IMR-90 (cell line): ENCODE measurements at regions not wholly inside any gene's neighbourhood (a gene's known extent, or its start where the extent isn't known, plus 50 kb on each side); places are given as distances from the start of the nearest gene placed in this dataset.
A peak's percentile ranks its signal among the peaks of the same experiment; 100 is the strongest.

ENCODE experiments used
- ATAC-seq: fragments of 200-7000 bp; cut with Tn5 transposase; 2 replicates; pipeline ENCODE4 v1.9.1; 2020; ENCODE audit warnings: low read depth, mild to moderate bottlenecking, moderate library complexity
- BruUV-seq: library from RNA; stranded (reverse); fragments of 400-500 nt; replicated peaks from 2 replicates; lab custom pipeline; 2021; lab: Mats Ljungman, UMichigan
- CTCF ChIA-PET: fragments of 300-600 bp; formaldehyde crosslinking; extraction: SDS; loops from one replicate; lab custom pipeline; 2021; ENCODE audit warnings: antibody characterized with exemption; lab: Yijun Ruan, JAX
- POLR2A ChIA-PET: fragments of 300-600 bp; sonication (Branson Sonifier 250); formaldehyde crosslinking; loops from one replicate; lab custom pipeline; 2022; ENCODE audit warnings: antibody characterized with exemption; ENCODE audit not compliant: unreplicated experiment; lab: Charles Lee
- DNase-seq: peaks from one replicate; pipeline ENCODE4 v3.0.0; 2013
- H2AFZ ChIP-seq: replicated peaks from 2 replicates; pipeline ENCODE3; 2013; ENCODE audit warnings: low read length, mild to moderate bottlenecking; ENCODE audit not compliant: poor library complexity
- H2AK5ac ChIP-seq: 2 replicates; pipeline ENCODE4 v1.6.1; 2013; ENCODE audit warnings: low read depth, low read length, inconsistent platforms
- H2AK9ac ChIP-seq: replicated peaks from 2 replicates; pipeline ENCODE3; 2013; ENCODE audit warnings: mild to moderate bottlenecking, low read depth, low read length, moderate library complexity; ENCODE audit not compliant: poor library complexity
- H2BK120ac ChIP-seq: 2 replicates; pipeline ENCODE4 v1.6.1; 2013; ENCODE audit warnings: low read depth, low read length, inconsistent platforms
- H2BK15ac ChIP-seq: 3 replicates; pipeline ENCODE4 v1.6.1; 2013; ENCODE audit warnings: low read depth, low read length, inconsistent platforms
- H2BK20ac ChIP-seq: 2 replicates; pipeline ENCODE4 v1.6.1; 2013; ENCODE audit warnings: low read depth, mild to moderate bottlenecking, inconsistent platforms, low read length, moderate library complexity
- H2BK5ac ChIP-seq: 2 replicates; pipeline ENCODE4 v1.6.1; 2013; ENCODE audit warnings: mild to moderate bottlenecking, low read depth, low read length, inconsistent platforms; ENCODE audit not compliant: poor library complexity, severe bottlenecking
- H3K14ac ChIP-seq: replicated peaks from 2 replicates; pipeline ENCODE4 v1.6.1; 2013; ENCODE audit warnings: low read depth, low read length, inconsistent platforms
- H3K18ac ChIP-seq: 2 replicates; pipeline ENCODE4 v1.6.1; 2013; ENCODE audit warnings: low read depth, low read length, control low read depth
- H3K23ac ChIP-seq: 2 replicates; pipeline ENCODE4 v1.6.1; 2013; ENCODE audit warnings: low read depth, low read length, inconsistent platforms
- H3K27ac ChIP-seq: 2 replicates; pipeline ENCODE4 v1.5.1; 2013; ENCODE audit warnings: mild to moderate bottlenecking, control low read depth, low read length; ENCODE audit not compliant: insufficient read depth
- H3K27me3 ChIP-seq: 2 replicates; pipeline ENCODE4 v1.6.1; 2013; ENCODE audit warnings: low read length; ENCODE audit not compliant: control insufficient read depth, insufficient read depth
- H3K36me3 ChIP-seq: 2 replicates; pipeline ENCODE4 v1.6.1; 2013; ENCODE audit warnings: low read length, mixed read lengths; ENCODE audit not compliant: control insufficient read depth, insufficient read depth
- H3K4ac ChIP-seq: 2 replicates; pipeline ENCODE4 v1.6.1; 2013; ENCODE audit warnings: low read depth, low read length, inconsistent platforms
- H3K4me1 ChIP-seq: 2 replicates; pipeline ENCODE4 v1.6.1; 2013; ENCODE audit warnings: low read length, mixed read lengths; ENCODE audit not compliant: control insufficient read depth, insufficient read depth
- H3K4me2 ChIP-seq: 2 replicates; pipeline ENCODE4 v1.6.1; 2013; ENCODE audit warnings: low read depth, mild to moderate bottlenecking, control low read depth, low read length, moderate library complexity
- H3K4me3 ChIP-seq: 2 replicates; pipeline ENCODE4 v1.5.1; 2013; ENCODE audit warnings: low read depth, mild to moderate bottlenecking, control low read depth, low read length, moderate library complexity; ENCODE audit not compliant: insufficient read depth
- H3K56ac ChIP-seq: 2 replicates; pipeline ENCODE4 v1.6.1; 2013; ENCODE audit warnings: low read length, inconsistent platforms; ENCODE audit not compliant: insufficient read depth; ENCODE audit errors: extremely low read depth
- H3K79me1 ChIP-seq, 2 experiments: 2 replicates each; pipeline ENCODE4 v1.6.1; 2013; ENCODE audit warnings: low read length in 2 of 2, inconsistent platforms in 1 of 2, low read depth in 1 of 2
- H3K9ac ChIP-seq: 2 replicates; pipeline ENCODE4 v1.6.1; 2013; ENCODE audit warnings: low read depth, low read length, control low read depth
- H3K9me1 ChIP-seq: 2 replicates; pipeline ENCODE4 v1.6.1; 2013; ENCODE audit warnings: low read length, inconsistent platforms; ENCODE audit not compliant: insufficient read depth
- H3K9me3 ChIP-seq: 2 replicates; pipeline ENCODE4 v1.6.1; 2013; ENCODE audit warnings: low read length; ENCODE audit not compliant: control insufficient read depth, insufficient read depth
- H4K20me1 ChIP-seq: 2 replicates; pipeline ENCODE4 v1.6.1; 2013; ENCODE audit warnings: low read length, inconsistent platforms; ENCODE audit not compliant: insufficient read depth
- H4K5ac ChIP-seq: 2 replicates; pipeline ENCODE4 v1.6.1; 2013; ENCODE audit warnings: mild to moderate bottlenecking, low read depth, low read length, control low read depth
- H4K8ac ChIP-seq, 2 experiments: 2 replicates each; pipeline ENCODE4 v1.6.1; 2013; ENCODE audit warnings: low read depth in 2 of 2, low read length in 2 of 2, control low read depth in 1 of 2, inconsistent platforms in 1 of 2
- H4K91ac ChIP-seq: 2 replicates; pipeline ENCODE4 v1.6.1; 2013; ENCODE audit warnings: low read depth, low read length, inconsistent platforms; ENCODE audit not compliant: insufficient read depth
- CEBPB ChIP-seq: IDR thresholded peaks from 2 replicates; pipeline ENCODE4 v1.6.1; 2012; ENCODE audit warnings: low read depth, low read length, improper control_type of control experiment
- CHD1 ChIP-seq: IDR thresholded peaks from 2 replicates; pipeline ENCODE4 v1.6.1; 2012; ENCODE audit warnings: low read depth, low read length, improper control_type of control experiment
- FOS ChIP-seq: fragments of 150-350 bp; IDR thresholded peaks from 2 replicates; pipeline ENCODE4 v1.6.1; 2016; ENCODE audit warnings: low read depth, low read length
- MAFK ChIP-seq: IDR thresholded peaks from 2 replicates; pipeline ENCODE4 v1.6.1; 2012; ENCODE audit warnings: low read depth, low read length, improper control_type of control experiment
- MAZ ChIP-seq: IDR thresholded peaks from 2 replicates; pipeline ENCODE4 v1.6.1; 2012; ENCODE audit warnings: low read depth, mild to moderate bottlenecking, low read length, improper control_type of control experiment, moderate library complexity, borderline replicate concordance
- NFE2L2 ChIP-seq: fragments of 150-350 bp; IDR thresholded peaks from 2 replicates; pipeline ENCODE4 v1.6.1; 2016; ENCODE audit warnings: low read depth, mild to moderate bottlenecking, low read length
- RAD21 ChIP-seq: IDR thresholded peaks from 2 replicates; pipeline ENCODE4 v1.6.1; 2012; ENCODE audit warnings: low read length, improper control_type of control experiment
- WGBS, 2 experiments: methylation state at CpG; one replicate each; pipeline versions ENCODE4 v1.1.5 to v1.1.7; 2013; ENCODE audit warnings: missing lambda C conversion rate in 2 of 2; ENCODE audit not compliant: insufficient read length in 1 of 2; ENCODE audit errors: extremely low coverage in 2 of 2; 5-methylcytosine and 5-hydroxymethylcytosine counted together
- dilution Hi-C: fragments of 300-500 bp; cut with HindIII; formaldehyde crosslinking; loops from one replicate; pipeline ENCODE4 v1.14.3; 2018; ENCODE audit warnings: low sequenced_read_pairs; ENCODE audit not compliant: unreplicated experiment
- in situ Hi-C: fragments of 300-500 bp; cut with MboI; formaldehyde crosslinking; loops from 3 replicates; pipeline ENCODE4 v1.14.3; 2019; ENCODE audit warnings: low sequenced_read_pairs, inconsistent platforms, mixed read lengths
- intact Hi-C: fragments of 100-400 bp; cut with micrococcal nuclease; formaldehyde crosslinking; loops from 2 replicates; pipeline ENCODE4 v1.10.0; 2022

DNA sequence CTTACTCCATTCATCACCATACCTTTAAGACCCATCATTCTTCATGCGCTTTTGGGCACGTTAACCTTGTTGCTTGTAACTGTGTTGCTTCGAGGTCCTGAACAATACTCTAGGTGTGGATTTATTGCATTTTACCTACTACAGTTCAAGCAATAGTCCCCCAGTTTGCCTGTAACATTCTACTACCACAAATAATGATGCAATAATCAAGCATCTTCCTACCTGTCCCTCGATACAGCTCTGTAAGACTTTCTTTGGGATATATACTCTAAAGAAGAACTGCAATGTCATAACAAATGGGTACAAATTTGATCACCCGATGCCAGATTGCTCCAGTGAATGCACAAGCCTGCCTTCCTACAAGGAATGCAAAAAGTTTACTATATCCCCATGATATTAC is 1342.6 kb upstream of the GJE1 start:
- Histone ChIP-seq H3K14ac (no peak overlapping the region), H3K27me3 (no peaks in the 10 kb centered on the region), H3K4ac (no peak overlapping the region), H2BK15ac (no peak overlapping the region), H3K4me3 (no peak overlapping the region), H3K18ac (no peak overlapping the region), H3K4me1 (no peaks in the 10 kb centered on the region), H4K8ac (no peak overlapping the region), H4K91ac (no peak overlapping the region), H2BK5ac (no peak overlapping the region), H2BK120ac (no peak overlapping the region), H3K56ac (no peak overlapping the region), H2AK5ac (no peak overlapping the region), H3K9me1 (no peaks in the 10 kb centered on the region), H4K5ac (no peak overlapping the region), H3K23ac (no peak overlapping the region), H3K36me3 (no peaks in the 10 kb centered on the region), H2AFZ (no peak overlapping the region), H3K79me1 (no peaks in the 10 kb centered on the region), H2BK20ac (no peak overlapping the region), H3K9me3 (no peaks in the 10 kb centered on the region), H4K20me1 (no peaks in the 10 kb centered on the region), H3K27ac (no peak overlapping the region), H3K4me2 (no peak overlapping the region), H3K9ac (no peak overlapping the region), H2AK9ac (no peak overlapping the region)
- dilution Hi-C loops, result no loop called here
- ChIA-PET POLR2A (no interaction called here), CTCF (no interaction called here)
- WGBS, 2 experiments, result no CpG with 5 or more reads among the region's 5 CpGs
- TF ChIP-seq RAD21 (no peak), CHD1 (no peak), FOS (no peak), NFE2L2 (no peak), MAZ (no peak), CEBPB (peak; percentile 36), MAFK (no peak)
- in situ Hi-C loops, result no loop called here
- intact Hi-C loops, result no loop called here
- DNase-seq, result no peak
- no peak for ATAC-seq
- no TSS peak for BruUV-seq
